Neural progenitor cell (in vitro differentiated cells): ENCODE measurements at regions not wholly inside any gene's neighbourhood (a gene's known extent, or its start where the extent isn't known, plus 50 kb on each side); places are given as distances from the start of the nearest gene placed in this dataset.

Source experiments
- EZH2 ChIP-seq: fragments of 200-600 bp; sonication (generic); IDR thresholded peaks from 2 replicates; pipeline ENCODE4 v1.6.1; 2017; ENCODE audit warnings: antibody characterized with exemption, mild to moderate bottlenecking, moderate library complexity
- TF ChIP-seq, protein P1 (sequence below): fragments of 200-600 bp; sonication (generic); IDR thresholded peaks from 2 replicates; pipeline ENCODE4 v1.5.1; 2017; ENCODE audit warnings: antibody characterized with exemption, mild to moderate bottlenecking

DNA sequence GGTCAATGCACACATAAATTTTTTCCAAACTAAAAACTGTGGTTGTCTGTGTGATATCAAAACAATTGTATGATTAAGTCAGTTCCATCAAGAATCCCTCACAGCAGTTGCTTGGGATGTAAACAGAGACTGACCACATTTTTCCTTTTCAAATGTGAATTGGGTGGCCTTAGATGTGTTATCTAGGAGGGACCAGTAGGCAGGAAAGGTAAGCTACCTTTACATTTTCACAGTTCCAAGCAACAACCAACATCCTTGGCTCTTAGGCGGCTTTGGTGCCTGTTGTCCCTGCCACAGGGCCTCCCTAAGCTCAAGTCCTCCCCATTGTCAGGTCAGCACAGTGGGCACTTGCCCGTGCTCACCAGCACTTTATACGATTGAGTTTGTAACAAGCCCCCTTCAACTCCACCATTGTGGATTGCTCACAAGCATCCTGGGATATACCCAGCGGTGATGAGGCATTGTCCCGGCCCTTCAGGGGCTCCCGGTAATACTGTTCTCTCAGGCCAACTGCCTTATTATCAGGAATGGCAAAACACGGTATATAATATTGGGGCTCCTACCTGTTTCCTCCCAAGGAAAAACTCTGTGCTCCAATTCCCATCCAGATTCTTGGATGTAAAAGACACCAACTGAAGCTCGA lies 114.9 kb upstream of the ANKRD1 start:
- TF ChIP-seq, protein P1, sequence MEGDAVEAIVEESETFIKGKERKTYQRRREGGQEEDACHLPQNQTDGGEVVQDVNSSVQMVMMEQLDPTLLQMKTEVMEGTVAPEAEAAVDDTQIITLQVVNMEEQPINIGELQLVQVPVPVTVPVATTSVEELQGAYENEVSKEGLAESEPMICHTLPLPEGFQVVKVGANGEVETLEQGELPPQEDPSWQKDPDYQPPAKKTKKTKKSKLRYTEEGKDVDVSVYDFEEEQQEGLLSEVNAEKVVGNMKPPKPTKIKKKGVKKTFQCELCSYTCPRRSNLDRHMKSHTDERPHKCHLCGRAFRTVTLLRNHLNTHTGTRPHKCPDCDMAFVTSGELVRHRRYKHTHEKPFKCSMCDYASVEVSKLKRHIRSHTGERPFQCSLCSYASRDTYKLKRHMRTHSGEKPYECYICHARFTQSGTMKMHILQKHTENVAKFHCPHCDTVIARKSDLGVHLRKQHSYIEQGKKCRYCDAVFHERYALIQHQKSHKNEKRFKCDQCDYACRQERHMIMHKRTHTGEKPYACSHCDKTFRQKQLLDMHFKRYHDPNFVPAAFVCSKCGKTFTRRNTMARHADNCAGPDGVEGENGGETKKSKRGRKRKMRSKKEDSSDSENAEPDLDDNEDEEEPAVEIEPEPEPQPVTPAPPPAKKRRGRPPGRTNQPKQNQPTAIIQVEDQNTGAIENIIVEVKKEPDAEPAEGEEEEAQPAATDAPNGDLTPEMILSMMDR, result no peak
- TF ChIP-seq EZH2, result no peak
